CD14-positive monocyte (primary cell): ENCODE measurements at regions not wholly inside any gene's neighbourhood (a gene's known extent, or its start where the extent isn't known, plus 50 kb on each side); places are given as distances from the start of the nearest gene placed in this dataset.

Experiments used
- DNase-seq, 3 donors: peaks; one replicate each; pipeline ENCODE4 v3.0.0-alpha.2; 2011 to 2022
- H2AFZ ChIP-seq: 2 replicates; pipeline ENCODE4 v1.6.0; 2012; ENCODE audit warnings: mild to moderate bottlenecking, low read depth, low read length, inconsistent platforms; ENCODE audit not compliant: insufficient read depth, poor library complexity, severe bottlenecking
- H3K27ac ChIP-seq, 2 donors: 1 replicate in 1 of 2; 2 replicates in 1 of 2; pipeline ENCODE4 v1.5.1; 2012 to 2013; ENCODE audit warnings: low read length in 2 of 2, control low read depth in 1 of 2, inconsistent platforms in 1 of 2, low read depth in 1 of 2, mild to moderate bottlenecking in 1 of 2
- H3K27me3 ChIP-seq, 2 donors: one replicate each; pipeline versions ENCODE4 v1.6.0 to v1.6.1; 2011 to 2013; ENCODE audit warnings: low read length in 2 of 2; ENCODE audit not compliant: control insufficient read depth in 2 of 2, insufficient read depth in 2 of 2
- H3K36me3 ChIP-seq, 2 donors: replicated peaks in 1 of 2; 1 replicate in 1 of 2; 2 replicates in 1 of 2; pipeline versions ENCODE4 v1.5.1 to v1.6.1; 2012 to 2013; ENCODE audit warnings: low read length in 2 of 2, control low read depth in 1 of 2, inconsistent platforms in 1 of 2, mild to moderate bottlenecking in 1 of 2; ENCODE audit not compliant: insufficient read depth in 2 of 2, control insufficient read depth in 1 of 2
- H3K4me1 ChIP-seq, 2 donors: 1 replicate in 1 of 2; 2 replicates in 1 of 2; pipeline versions ENCODE4 v1.5.1 to v1.6.1; 2012 to 2013; ENCODE audit warnings: low read length in 2 of 2, control low read depth in 1 of 2, inconsistent platforms in 1 of 2, mild to moderate bottlenecking in 1 of 2, moderate library complexity in 1 of 2; ENCODE audit not compliant: insufficient read depth in 2 of 2, control insufficient read depth in 1 of 2
- H3K4me2 ChIP-seq: replicated peaks from 2 replicates; pipeline ENCODE3; 2012; ENCODE audit warnings: low read length, moderate library complexity, mild to moderate bottlenecking; ENCODE audit not compliant: poor library complexity, severe bottlenecking; ENCODE audit errors: extremely low read depth
- H3K4me3 ChIP-seq, 3 experiments: fragments of 200-600 bp in 1 of 3; sonication (generic) in 1 of 3; replicated peaks in 1 of 3; 1 replicate in 2 of 3; 2 replicates in 1 of 3; pipeline ENCODE4 v1.5.1; 2011 to 2013; ENCODE audit warnings: low read length in 3 of 3, mild to moderate bottlenecking in 3 of 3, control low read depth in 2 of 3, low read depth in 2 of 3, inconsistent platforms in 1 of 3, moderate library complexity in 1 of 3
- H3K79me2 ChIP-seq: 2 replicates; pipeline ENCODE4 v1.6.0; 2012; ENCODE audit warnings: mild to moderate bottlenecking, control low read depth, inconsistent platforms, low read length, moderate library complexity; ENCODE audit not compliant: insufficient read depth
- H3K9ac ChIP-seq: 2 replicates; pipeline ENCODE4 v1.6.0; 2017; ENCODE audit warnings: low read length, mild to moderate bottlenecking; ENCODE audit not compliant: insufficient read depth, poor library complexity, severe bottlenecking
- H3K9me3 ChIP-seq, 2 donors: replicated peaks in 1 of 2; 1 replicate in 1 of 2; 2 replicates in 1 of 2; pipeline versions ENCODE4 v1.5.1 to v1.6.1; 2012 to 2013; ENCODE audit warnings: low read length in 2 of 2, control low read depth in 1 of 2; ENCODE audit not compliant: control insufficient read depth in 1 of 2, insufficient read depth in 1 of 2
- H4K20me1 ChIP-seq: 2 replicates; pipeline ENCODE4 v1.6.0; 2012; ENCODE audit warnings: mild to moderate bottlenecking, low read length, control low read depth, moderate library complexity; ENCODE audit not compliant: insufficient read depth
- H3K27ac Mint-ChIP-seq, 7 donors: one replicate each; pipeline ENCODE4 v1.8.0; 2020; ENCODE audit warnings: mild to moderate bottlenecking in 7 of 7, mixed read lengths in 7 of 7, moderate library complexity in 6 of 7, inconsistent platforms in 2 of 7
- H3K27me3 Mint-ChIP-seq, 3 donors: one replicate each; pipeline ENCODE4 v1.8.0; 2021 to 2022; ENCODE audit warnings: low read depth in 3 of 3, mild to moderate bottlenecking in 3 of 3, mixed read lengths in 3 of 3, moderate library complexity in 3 of 3, inconsistent platforms in 1 of 3
- H3K36me3 Mint-ChIP-seq, 2 donors: one replicate each; pipeline ENCODE4 v1.8.0; 2020; ENCODE audit warnings: mixed read lengths in 2 of 2, inconsistent platforms in 1 of 2, mild to moderate bottlenecking in 1 of 2
- H3K4me1 Mint-ChIP-seq: one replicate; pipeline ENCODE4 v1.8.0; 2020; ENCODE audit warnings: mild to moderate bottlenecking, mixed read lengths
- H3K4me3 Mint-ChIP-seq, 2 donors: one replicate each; pipeline ENCODE4 v1.8.0; 2020; ENCODE audit warnings: mild to moderate bottlenecking in 2 of 2, mixed read lengths in 2 of 2, moderate library complexity in 1 of 2
- H3K9me3 Mint-ChIP-seq, 7 donors: one replicate each; pipeline ENCODE4 v1.8.0; 2020 to 2022; ENCODE audit warnings: mixed read lengths in 7 of 7, mild to moderate bottlenecking in 6 of 7, moderate library complexity in 6 of 7, inconsistent platforms in 2 of 7
- CTCF ChIP-seq: fragments of 200-600 bp; IDR thresholded peaks from one replicate; pipeline ENCODE4 v1.8.0; 2022; ENCODE audit warnings: antibody characterized with exemption, mild to moderate bottlenecking
- WGBS: methylation state at CpG from one replicate; pipeline ENCODE4 v1.1.5; 2013; ENCODE audit warnings: missing lambda C conversion rate; ENCODE audit not compliant: insufficient coverage; 5-methylcytosine and 5-hydroxymethylcytosine counted together
- intact Hi-C, 2 donors: fragments of 100-400 bp; cut with micrococcal nuclease; formaldehyde crosslinking; loops; one replicate each; pipeline versions ENCODE4 v1.15.0 to v1.15.1; 2023

GRCh38 chr2:37793004-37793403 is 121.6 kb upstream of the CDC42EP3 start:
- Histone ChIP-seq H4K20me1 (no peaks in the 10 kb centered on the region), H3K27ac (no peak overlapping the region), H3K4me1 (peaks cover 22 to 36% of the 10 kb centered on the region in 2 donors), H2AFZ (no peak overlapping the region), H3K79me2 (no peaks in the 10 kb centered on the region), H3K9me3 (peaks cover 4 to 12% of the 10 kb centered on the region in 2 donors), H3K4me2 (no peak overlapping the region), H3K27me3 (no peaks in the 10 kb centered on the region), H3K4me3 (no peak overlapping the region), H3K36me3 (no peaks in the 10 kb centered on the region), H3K9ac (no peak overlapping the region)
- DNase-seq: no peak
- H3K36me3 Mint-ChIP-seq: peaks cover 11 to 13% of the 10 kb centered on the region in 2 donors
- H3K27ac Mint-ChIP-seq: no peak overlapping the region
- TF ChIP-seq CTCF: no peak
- H3K4me3 Mint-ChIP-seq: no peak overlapping the region
- peaks cover 0 to 5% (median 1%) of the 10 kb centered on the region in 3 donors for H3K27me3 Mint-ChIP-seq
- peaks cover 12 to 23% (median 16%) of the 10 kb centered on the region in 7 donors for H3K9me3 Mint-ChIP-seq
- H3K4me1 Mint-ChIP-seq: peaks cover 51% of the 10 kb centered on the region
- intact Hi-C loops: no loop called here
- WGBS: no CpG with 5 or more reads among the region's 1 CpG

DNA sequence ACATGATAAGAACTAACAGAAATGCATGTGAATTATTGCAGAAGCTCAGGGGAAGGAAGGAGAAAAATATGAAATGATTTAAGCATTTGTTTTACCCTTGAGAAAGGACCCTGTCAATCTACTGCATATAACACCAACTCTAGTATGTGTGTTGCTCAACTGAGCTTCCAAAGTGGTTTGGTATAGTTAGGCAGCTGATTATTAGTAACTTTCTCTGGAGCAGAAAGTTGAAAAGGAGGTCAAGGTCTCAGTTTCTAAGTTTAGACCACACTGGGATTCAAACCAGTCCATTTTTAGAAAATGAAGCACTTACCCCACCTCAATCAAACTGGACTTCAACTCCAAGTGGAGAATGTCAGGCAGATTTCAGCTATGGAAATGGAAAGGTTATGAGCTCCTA is 123.3 kb upstream of the CDC42EP3 start:
- H3K9ac ChIP-seq: no peak overlapping the region
- H3K36me3 ChIP-seq: no peaks in the 10 kb centered on the region
- peaks cover 0 to 5% (median 1%) of the 10 kb centered on the region in 3 donors for H3K27me3 Mint-ChIP-seq
- no peaks in the 10 kb centered on the region for H3K79me2 ChIP-seq
- H3K4me1 ChIP-seq: peaks cover 32 to 47% of the 10 kb centered on the region in 2 donors
- no peak overlapping the region for H3K4me2 ChIP-seq
- H3K9me3 Mint-ChIP-seq: peaks cover 0 to 9% (median under 1%) of the 10 kb centered on the region in 7 donors
- no peak for DNase-seq
- no peaks in the 10 kb centered on the region for H3K27me3 ChIP-seq
- peaks cover 59% of the 10 kb centered on the region for H3K4me1 Mint-ChIP-seq
- no peaks in the 10 kb centered on the region for H3K9me3 ChIP-seq
- intact Hi-C loops: no loop called here
- peaks cover under 1 to 8% of the 10 kb centered on the region in 2 donors for H3K36me3 Mint-ChIP-seq
- H3K4me3 Mint-ChIP-seq: no peak overlapping the region
- no peak overlapping the region for H3K4me3 ChIP-seq
- no peaks in the 10 kb centered on the region for H4K20me1 ChIP-seq
- H3K27ac Mint-ChIP-seq: no peak overlapping the region
- H2AFZ ChIP-seq: no peak overlapping the region
- no peak overlapping the region for H3K27ac ChIP-seq
- no peak for TF ChIP-seq CTCF
